ENCODE measurements at regions not wholly inside any gene's neighbourhood (a gene's known extent, or its start where the extent isn't known, plus 50 kb on each side); places are given as distances from the start of the nearest gene placed in this dataset.

DNA sequence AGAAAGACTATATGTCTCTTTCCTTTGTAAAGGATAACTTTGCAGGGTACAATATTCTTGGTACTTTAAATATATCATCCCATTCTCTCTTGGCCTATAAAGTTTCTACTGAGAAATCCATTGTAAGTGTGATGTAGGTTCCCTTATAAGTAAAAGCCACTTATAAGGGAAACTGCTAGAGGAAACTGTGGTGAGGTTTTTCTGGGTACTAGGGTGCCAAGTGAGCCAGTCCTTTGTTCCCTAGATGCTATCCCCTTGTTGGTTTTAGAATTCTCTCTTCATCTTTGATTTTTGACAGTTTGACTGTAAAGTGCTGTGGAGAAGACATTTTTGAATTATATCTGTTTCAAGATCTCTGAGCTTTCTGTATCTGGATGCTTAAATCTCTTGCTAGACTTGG lies 108.9 kb upstream of the NEK7 start:
- CTCF ChIA-PET = no interaction called here
- FAIRE-seq = no peak

More for the DNA sequence above, 108.9 kb upstream of the NEK7 start:
- Histone ChIP-seq H3K9me3 (replicated peaks; ENCODE audit: control insufficient read depth, insufficient read depth, low read length) (no peaks in the 10 kb centered on the region), H3K4me1 (ENCODE audit: control insufficient read depth, extremely low read depth, insufficient read depth, low read length) (no peaks in the 10 kb centered on the region), H3K4me2 (ENCODE audit: insufficient read depth, low read length) (no peak overlapping the region), H2AFZ (ENCODE audit: low read depth, low read length) (no peak overlapping the region), H3K27ac (ENCODE audit: insufficient read depth, low read depth, low read length) (no peak overlapping the region), H3K4me3 (replicated peaks in 1 of 3; ENCODE audit: insufficient read depth in 1 of 3, low read depth in 1 of 3, low read length in 3 of 3) (no peak overlapping the region), H3K27me3 (ENCODE audit: control insufficient read depth in 2 of 2, insufficient read depth in 2 of 2, low read length in 2 of 2) (no peaks in the 10 kb centered on the region), H4K20me1 (replicated peaks; ENCODE audit: control insufficient read depth, extremely low read depth, insufficient read depth, low read length) (no peaks in the 10 kb centered on the region), H3K36me3 (ENCODE audit: control insufficient read depth in 2 of 2, extremely low read depth in 1 of 2, insufficient read depth in 2 of 2, low read length in 2 of 2) (no peaks in the 10 kb centered on the region), H3K9me1 (replicated peaks; ENCODE audit: control insufficient read depth, extremely low read depth, insufficient read depth, low read length) (no peaks in the 10 kb centered on the region), H3K9ac (replicated peaks; ENCODE audit: extremely low read depth, insufficient read depth, low read length) (no peak overlapping the region), H3K79me2 (ENCODE audit: control insufficient read depth, insufficient read depth, low read length) (no peaks in the 10 kb centered on the region)
- DNase-seq (ENCODE audit: low read depth, low spot score) = no peak
- BruUV-seq (replicated peaks) = no TSS peak
- POLR2A ChIA-PET = no interaction called here
- dilution Hi-C loops (cut with MboI; ENCODE audit: extremely low pct_ligation_motif_present, low sequenced_read_pairs) (no loop called here), intact Hi-C loops (cut with micrococcal nuclease) (no loop called here)
- TF ChIP-seq, protein P1, sequence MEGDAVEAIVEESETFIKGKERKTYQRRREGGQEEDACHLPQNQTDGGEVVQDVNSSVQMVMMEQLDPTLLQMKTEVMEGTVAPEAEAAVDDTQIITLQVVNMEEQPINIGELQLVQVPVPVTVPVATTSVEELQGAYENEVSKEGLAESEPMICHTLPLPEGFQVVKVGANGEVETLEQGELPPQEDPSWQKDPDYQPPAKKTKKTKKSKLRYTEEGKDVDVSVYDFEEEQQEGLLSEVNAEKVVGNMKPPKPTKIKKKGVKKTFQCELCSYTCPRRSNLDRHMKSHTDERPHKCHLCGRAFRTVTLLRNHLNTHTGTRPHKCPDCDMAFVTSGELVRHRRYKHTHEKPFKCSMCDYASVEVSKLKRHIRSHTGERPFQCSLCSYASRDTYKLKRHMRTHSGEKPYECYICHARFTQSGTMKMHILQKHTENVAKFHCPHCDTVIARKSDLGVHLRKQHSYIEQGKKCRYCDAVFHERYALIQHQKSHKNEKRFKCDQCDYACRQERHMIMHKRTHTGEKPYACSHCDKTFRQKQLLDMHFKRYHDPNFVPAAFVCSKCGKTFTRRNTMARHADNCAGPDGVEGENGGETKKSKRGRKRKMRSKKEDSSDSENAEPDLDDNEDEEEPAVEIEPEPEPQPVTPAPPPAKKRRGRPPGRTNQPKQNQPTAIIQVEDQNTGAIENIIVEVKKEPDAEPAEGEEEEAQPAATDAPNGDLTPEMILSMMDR (IDR thresholded peaks at IDR 0.05; ENCODE audit: extremely low read depth in 1 of 2, insufficient read depth in 1 of 2, low read depth in 1 of 2, low read length in 2 of 2) = no peak
- no peak for TF ChIP-seq GATA2 (IDR thresholded peaks at IDR 0.05; ENCODE audit: insufficient read depth, insufficient read length, low read depth, low read length)
- no peak for TF ChIP-seq FOS (IDR thresholded peaks at IDR 0.05; ENCODE audit: borderline replicate concordance, insufficient read depth, low read length)
- no peak for TF ChIP-seq POLR2AphosphoS5 (IDR thresholded peaks at IDR 0.05; ENCODE audit: insufficient read depth, low read depth, low read length)
- TF ChIP-seq JUN (IDR thresholded peaks at IDR 0.05; ENCODE audit: borderline replicate concordance, insufficient read depth, insufficient read length, low read depth) = no peak
- TF ChIP-seq, protein P2, sequence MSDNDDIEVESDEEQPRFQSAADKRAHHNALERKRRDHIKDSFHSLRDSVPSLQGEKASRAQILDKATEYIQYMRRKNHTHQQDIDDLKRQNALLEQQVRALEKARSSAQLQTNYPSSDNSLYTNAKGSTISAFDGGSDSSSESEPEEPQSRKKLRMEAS (IDR thresholded peaks at IDR 0.05; ENCODE audit: insufficient read depth, insufficient read length) = no peak
- no peak for TF ChIP-seq EZH2 (IDR thresholded peaks at IDR 0.05; ENCODE audit: borderline replicate concordance, low read depth, low read length, severe bottlenecking)
- TF ChIP-seq POLR2A (IDR thresholded peaks at IDR 0.05; ENCODE audit: low read depth, low read length) = no peak
- no peak for TF ChIP-seq MYC (IDR thresholded peaks at IDR 0.05; ENCODE audit: low read depth, low read length)
